Endothelial cell of umbilical vein (primary cell): ENCODE measurements at regions not wholly inside any gene's neighbourhood (a gene's known extent, or its start where the extent isn't known, plus 50 kb on each side); places are given as distances from the start of the nearest gene placed in this dataset.

Experiments
- BruUV-seq: library from RNA; stranded (reverse); fragments of 400-500 nt; replicated peaks from 2 replicates; lab custom pipeline; 2021; lab: Mats Ljungman, UMichigan
- CTCF ChIA-PET: fragments of 300-600, 350-600 bp; sonication (Branson Sonifier 250); formaldehyde crosslinking; loops from one replicate; lab custom pipeline; 2021; ENCODE audit warnings: antibody characterized with exemption, inconsistent platforms; lab: Charles Lee
- POLR2A ChIA-PET: fragments of 300-600, 350-600 bp; sonication (Branson Sonifier 250); formaldehyde crosslinking; loops from one replicate; lab custom pipeline; 2021; ENCODE audit warnings: antibody characterized with exemption, inconsistent platforms; lab: Charles Lee
- DNase-seq: peaks from one replicate; pipeline ENCODE4 v3.0.0-alpha.2; 2011; ENCODE audit warnings: low read depth, low spot score
- FAIRE-seq: peaks from 2 replicates; lab custom pipeline; 2011; peaks lifted over from hg19 to GRCh38; lab: Jason Lieb, UNC
- H2AFZ ChIP-seq: 2 replicates; pipeline ENCODE4 v1.6.0; 2012; ENCODE audit warnings: low read depth, low read length, control low read depth, inconsistent platforms
- H3K27ac ChIP-seq: 2 replicates; pipeline ENCODE4 v1.5.1; 2011; ENCODE audit warnings: low read depth, mild to moderate bottlenecking, control low read depth, low read length, moderate library complexity; ENCODE audit not compliant: insufficient read depth
- H3K27me3 ChIP-seq, 2 experiments: 2 replicates each; pipeline versions ENCODE4 v1.6.0 to v1.6.1; 2011; ENCODE audit warnings: low read length in 2 of 2, mixed read lengths in 1 of 2; ENCODE audit not compliant: control insufficient read depth in 2 of 2, insufficient read depth in 2 of 2
- H3K36me3 ChIP-seq, 2 experiments: 2 replicates in 1 of 2; 3 replicates in 1 of 2; pipeline ENCODE4 v1.5.1; 2011; ENCODE audit warnings: low read length in 2 of 2, mild to moderate bottlenecking in 1 of 2, moderate library complexity in 1 of 2; ENCODE audit not compliant: control insufficient read depth in 2 of 2, insufficient read depth in 2 of 2; ENCODE audit errors: extremely low read depth in 1 of 2
- H3K4me1 ChIP-seq: 3 replicates; pipeline ENCODE4 v1.5.1; 2011; ENCODE audit warnings: mild to moderate bottlenecking, low read length; ENCODE audit not compliant: control insufficient read depth, insufficient read depth; ENCODE audit errors: extremely low read depth
- H3K4me2 ChIP-seq: 2 replicates; pipeline ENCODE4 v1.6.1; 2011; ENCODE audit warnings: low read length, control low read depth, mixed read lengths; ENCODE audit not compliant: insufficient read depth
- H3K4me3 ChIP-seq, 3 experiments: fragments of 200-600 bp in 1 of 3; sonication (generic), shearing (Covaris generic) in 1 of 3; replicated peaks in 1 of 3; 2 replicates each; pipeline ENCODE4 v1.5.1; 2011 to 2016; ENCODE audit warnings: control low read depth in 3 of 3, low read length in 3 of 3, mild to moderate bottlenecking in 2 of 3, inconsistent platforms in 1 of 3, low read depth in 1 of 3, moderate library complexity in 1 of 3; ENCODE audit not compliant: insufficient read depth in 1 of 3
- H3K79me2 ChIP-seq: 2 replicates; pipeline ENCODE4 v1.6.0; 2012; ENCODE audit warnings: low read length, inconsistent platforms; ENCODE audit not compliant: control insufficient read depth, insufficient read depth
- H3K9ac ChIP-seq: replicated peaks from 2 replicates; pipeline ENCODE3; 2011; ENCODE audit warnings: low read length, control low read depth; ENCODE audit not compliant: insufficient read depth; ENCODE audit errors: extremely low read depth
- H3K9me1 ChIP-seq: replicated peaks from 3 replicates; pipeline ENCODE4 v1.6.0; 2011; ENCODE audit warnings: mild to moderate bottlenecking, low read length; ENCODE audit not compliant: control insufficient read depth, insufficient read depth; ENCODE audit errors: extremely low read depth
- H3K9me3 ChIP-seq: replicated peaks from 2 replicates; pipeline ENCODE4 v1.5.1; 2012; ENCODE audit warnings: low read length, inconsistent platforms; ENCODE audit not compliant: control insufficient read depth, insufficient read depth
- H4K20me1 ChIP-seq: replicated peaks from 2 replicates; pipeline ENCODE3; 2011; ENCODE audit warnings: mild to moderate bottlenecking, low read length; ENCODE audit not compliant: control insufficient read depth, insufficient read depth; ENCODE audit errors: extremely low read depth
- EZH2 ChIP-seq: IDR thresholded peaks from 2 replicates; pipeline ENCODE4 v1.6.1; 2012; ENCODE audit warnings: borderline replicate concordance, low read depth, mild to moderate bottlenecking, moderate library complexity, low read length, inconsistent platforms; ENCODE audit not compliant: severe bottlenecking
- FOS ChIP-seq: IDR thresholded peaks from 2 replicates; pipeline ENCODE4 v1.6.1; 2011; ENCODE audit warnings: mild to moderate bottlenecking, low read length, moderate library complexity, borderline replicate concordance; ENCODE audit not compliant: insufficient read depth
- GATA2 ChIP-seq: IDR thresholded peaks from 2 replicates; pipeline ENCODE4 v1.7.0; 2011; ENCODE audit warnings: low read depth, mild to moderate bottlenecking, moderate library complexity, mixed read lengths, low read length; ENCODE audit not compliant: insufficient read length, insufficient read depth
- JUN ChIP-seq: IDR thresholded peaks from 2 replicates; pipeline ENCODE4 v1.6.1; 2011; ENCODE audit warnings: borderline replicate concordance, low read depth; ENCODE audit not compliant: insufficient read length, insufficient read depth
- MAX ChIP-seq: IDR thresholded peaks from 2 replicates; pipeline ENCODE4 v1.6.1; 2011; ENCODE audit not compliant: insufficient read depth, insufficient read length
- MYC ChIP-seq: IDR thresholded peaks from one replicate; pipeline ENCODE4 v1.6.1; 2011; ENCODE audit warnings: mild to moderate bottlenecking, low read depth, low read length
- POLR2A ChIP-seq: IDR thresholded peaks from 2 replicates; pipeline ENCODE4 v1.6.1; 2012; ENCODE audit warnings: low read depth, mild to moderate bottlenecking, control low read depth, low read length
- POLR2AphosphoS5 ChIP-seq: IDR thresholded peaks from 2 replicates; pipeline ENCODE4 v1.6.1; 2012; ENCODE audit warnings: low read depth, mild to moderate bottlenecking, control low read depth, low read length, moderate library complexity; ENCODE audit not compliant: insufficient read depth
- dilution Hi-C: fragments of 300-500 bp; cut with MboI; formaldehyde crosslinking; loops from one replicate; pipeline ENCODE4 v1.15.0; 2019; ENCODE audit warnings: low sequenced_read_pairs; ENCODE audit not compliant: extremely low pct_ligation_motif_present
- intact Hi-C: fragments of 100-400 bp; cut with micrococcal nuclease; formaldehyde crosslinking; loops from one replicate; pipeline ENCODE4 v1.10.0; 2022
- TF ChIP-seq, protein P1 (sequence below), 2 donors: IDR thresholded peaks; 1 replicate in 1 of 2; 2 replicates in 1 of 2; pipeline ENCODE4 v1.5.1; 2011; ENCODE audit warnings: low read length in 2 of 2, mild to moderate bottlenecking in 2 of 2, moderate library complexity in 2 of 2, control low read depth in 1 of 2, inconsistent platforms in 1 of 2, low read depth in 1 of 2; ENCODE audit not compliant: insufficient read depth in 1 of 2; ENCODE audit errors: extremely low read depth in 1 of 2

GRCh38 chr6:124907596-124907995, 54.6 kb upstream of the RNF217 start:
- H3K9ac ChIP-seq = no peak overlapping the region
- H4K20me1 ChIP-seq = no peaks in the 10 kb centered on the region
- CTCF ChIA-PET = no interaction called here
- intact Hi-C loops (no loop called here), dilution Hi-C loops (no loop called here)
- no peak overlapping the region for H2AFZ ChIP-seq
- DNase-seq (no peak), FAIRE-seq (no peak)
- POLR2A ChIA-PET = no interaction called here
- TF ChIP-seq POLR2AphosphoS5 (no peak), FOS (no peak), EZH2 (no peak), JUN (no peak), GATA2 (no peak), MAX (no peak), MYC (no peak), POLR2A (no peak)
- TF ChIP-seq, protein P1, sequence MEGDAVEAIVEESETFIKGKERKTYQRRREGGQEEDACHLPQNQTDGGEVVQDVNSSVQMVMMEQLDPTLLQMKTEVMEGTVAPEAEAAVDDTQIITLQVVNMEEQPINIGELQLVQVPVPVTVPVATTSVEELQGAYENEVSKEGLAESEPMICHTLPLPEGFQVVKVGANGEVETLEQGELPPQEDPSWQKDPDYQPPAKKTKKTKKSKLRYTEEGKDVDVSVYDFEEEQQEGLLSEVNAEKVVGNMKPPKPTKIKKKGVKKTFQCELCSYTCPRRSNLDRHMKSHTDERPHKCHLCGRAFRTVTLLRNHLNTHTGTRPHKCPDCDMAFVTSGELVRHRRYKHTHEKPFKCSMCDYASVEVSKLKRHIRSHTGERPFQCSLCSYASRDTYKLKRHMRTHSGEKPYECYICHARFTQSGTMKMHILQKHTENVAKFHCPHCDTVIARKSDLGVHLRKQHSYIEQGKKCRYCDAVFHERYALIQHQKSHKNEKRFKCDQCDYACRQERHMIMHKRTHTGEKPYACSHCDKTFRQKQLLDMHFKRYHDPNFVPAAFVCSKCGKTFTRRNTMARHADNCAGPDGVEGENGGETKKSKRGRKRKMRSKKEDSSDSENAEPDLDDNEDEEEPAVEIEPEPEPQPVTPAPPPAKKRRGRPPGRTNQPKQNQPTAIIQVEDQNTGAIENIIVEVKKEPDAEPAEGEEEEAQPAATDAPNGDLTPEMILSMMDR (IDR thresholded peaks at IDR 0.05; ENCODE audit: extremely low read depth in 1 of 2, insufficient read depth in 1 of 2, low read depth in 1 of 2, low read length in 2 of 2) = no peak
- H3K27ac ChIP-seq = no peak overlapping the region
- no peaks in the 10 kb centered on the region for H3K4me1 ChIP-seq
- H3K27me3 ChIP-seq = no peaks in the 10 kb centered on the region
- H3K36me3 ChIP-seq = no peaks in the 10 kb centered on the region
- no peaks in the 10 kb centered on the region for H3K9me3 ChIP-seq
- no TSS peak for BruUV-seq
- H3K4me3 ChIP-seq = no peak overlapping the region
- no peaks in the 10 kb centered on the region for H3K79me2 ChIP-seq
- no peak overlapping the region for H3K4me2 ChIP-seq
- H3K9me1 ChIP-seq = no peaks in the 10 kb centered on the region
